ENCODE measurements at regions not wholly inside any gene's neighbourhood (a gene's known extent, or its start where the extent isn't known, plus 50 kb on each side); places are given as distances from the start of the nearest gene placed in this dataset.

- no peak for TF ChIP-seq POLR2A (IDR thresholded peaks at IDR 0.05)
- TF ChIP-seq, protein P1, sequence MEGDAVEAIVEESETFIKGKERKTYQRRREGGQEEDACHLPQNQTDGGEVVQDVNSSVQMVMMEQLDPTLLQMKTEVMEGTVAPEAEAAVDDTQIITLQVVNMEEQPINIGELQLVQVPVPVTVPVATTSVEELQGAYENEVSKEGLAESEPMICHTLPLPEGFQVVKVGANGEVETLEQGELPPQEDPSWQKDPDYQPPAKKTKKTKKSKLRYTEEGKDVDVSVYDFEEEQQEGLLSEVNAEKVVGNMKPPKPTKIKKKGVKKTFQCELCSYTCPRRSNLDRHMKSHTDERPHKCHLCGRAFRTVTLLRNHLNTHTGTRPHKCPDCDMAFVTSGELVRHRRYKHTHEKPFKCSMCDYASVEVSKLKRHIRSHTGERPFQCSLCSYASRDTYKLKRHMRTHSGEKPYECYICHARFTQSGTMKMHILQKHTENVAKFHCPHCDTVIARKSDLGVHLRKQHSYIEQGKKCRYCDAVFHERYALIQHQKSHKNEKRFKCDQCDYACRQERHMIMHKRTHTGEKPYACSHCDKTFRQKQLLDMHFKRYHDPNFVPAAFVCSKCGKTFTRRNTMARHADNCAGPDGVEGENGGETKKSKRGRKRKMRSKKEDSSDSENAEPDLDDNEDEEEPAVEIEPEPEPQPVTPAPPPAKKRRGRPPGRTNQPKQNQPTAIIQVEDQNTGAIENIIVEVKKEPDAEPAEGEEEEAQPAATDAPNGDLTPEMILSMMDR (IDR thresholded peaks at IDR 0.05 in 8 of 11, conservative IDR thresholded peaks at IDR 0.05 in 3 of 11), result no peak
Observed at GRCh38 chrX:9110808-9111207, 76.9 kb upstream of the FAM9B start.
